ENCODE measurements at regions not wholly inside any gene's neighbourhood (a gene's known extent, or its start where the extent isn't known, plus 50 kb on each side); places are given as distances from the start of the nearest gene placed in this dataset.

- H3K4me3 ChIP-seq (ENCODE audit: low read depth, low read length): no peak overlapping the region
- no peak for DNase-seq
- no peaks in the 10 kb centered on the region for H3K9me3 ChIP-seq
- H3K27me3 ChIP-seq: no peaks in the 10 kb centered on the region
- no peaks in the 10 kb centered on the region for H3K36me3 ChIP-seq
- TF ChIP-seq, protein P1, sequence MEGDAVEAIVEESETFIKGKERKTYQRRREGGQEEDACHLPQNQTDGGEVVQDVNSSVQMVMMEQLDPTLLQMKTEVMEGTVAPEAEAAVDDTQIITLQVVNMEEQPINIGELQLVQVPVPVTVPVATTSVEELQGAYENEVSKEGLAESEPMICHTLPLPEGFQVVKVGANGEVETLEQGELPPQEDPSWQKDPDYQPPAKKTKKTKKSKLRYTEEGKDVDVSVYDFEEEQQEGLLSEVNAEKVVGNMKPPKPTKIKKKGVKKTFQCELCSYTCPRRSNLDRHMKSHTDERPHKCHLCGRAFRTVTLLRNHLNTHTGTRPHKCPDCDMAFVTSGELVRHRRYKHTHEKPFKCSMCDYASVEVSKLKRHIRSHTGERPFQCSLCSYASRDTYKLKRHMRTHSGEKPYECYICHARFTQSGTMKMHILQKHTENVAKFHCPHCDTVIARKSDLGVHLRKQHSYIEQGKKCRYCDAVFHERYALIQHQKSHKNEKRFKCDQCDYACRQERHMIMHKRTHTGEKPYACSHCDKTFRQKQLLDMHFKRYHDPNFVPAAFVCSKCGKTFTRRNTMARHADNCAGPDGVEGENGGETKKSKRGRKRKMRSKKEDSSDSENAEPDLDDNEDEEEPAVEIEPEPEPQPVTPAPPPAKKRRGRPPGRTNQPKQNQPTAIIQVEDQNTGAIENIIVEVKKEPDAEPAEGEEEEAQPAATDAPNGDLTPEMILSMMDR (IDR thresholded peaks at IDR 0.05; ENCODE audit: low read depth, low read length): peak; percentile 28
- H3K4me1 ChIP-seq: no peaks in the 10 kb centered on the region
Measured at GRCh38 chr4:45944000-45944399, 179.9 kb downstream of the GABRG1 start.

GRCh38 chr4:45939056-45939455 is 184.8 kb downstream of the GABRG1 start:
- no peak overlapping the region for H3K4me3 ChIP-seq (ENCODE audit: low read depth, low read length)
- TF ChIP-seq, protein P1 (IDR thresholded peaks at IDR 0.05; ENCODE audit: low read depth, low read length): no peak
- no peaks in the 10 kb centered on the region for H3K36me3 ChIP-seq
- no peaks in the 10 kb centered on the region for H3K9me3 ChIP-seq
- H3K27me3 ChIP-seq: no peaks in the 10 kb centered on the region
- DNase-seq: no peak
- no peaks in the 10 kb centered on the region for H3K4me1 ChIP-seq

DNA sequence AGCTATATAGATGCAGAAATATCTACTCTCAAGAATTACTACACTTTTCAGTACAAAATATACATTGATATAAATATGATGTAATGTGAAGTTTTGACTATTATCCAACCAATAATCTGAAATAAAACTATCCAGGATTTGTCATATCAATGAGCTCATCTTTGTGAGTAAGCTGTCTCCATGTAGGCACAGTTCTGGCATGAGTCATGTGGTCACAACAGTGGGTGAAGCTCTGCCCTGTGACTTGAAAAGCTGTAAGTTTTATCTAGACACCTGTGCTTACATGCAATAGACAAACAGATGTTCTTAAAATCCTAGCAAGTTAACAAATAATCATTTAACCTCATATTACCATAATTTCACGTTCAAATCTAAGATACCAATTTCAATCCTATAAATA is 192.7 kb downstream of the GABRG1 start:
- Histone ChIP-seq H3K36me3 (no peaks in the 10 kb centered on the region), H3K4me1 (no peaks in the 10 kb centered on the region), H3K9me3 (no peaks in the 10 kb centered on the region), H3K27me3 (no peaks in the 10 kb centered on the region), H3K4me3 (ENCODE audit: low read depth, low read length) (no peak overlapping the region)
- TF ChIP-seq, protein P1 (IDR thresholded peaks at IDR 0.05; ENCODE audit: low read depth, low read length): no peak
- no peak for DNase-seq

GRCh38 chr4:45927641-45928040 is 196.2 kb downstream of the GABRG1 start:
- no peaks in the 10 kb centered on the region for H3K27me3 ChIP-seq
- H3K9me3 ChIP-seq: no peaks in the 10 kb centered on the region
- H3K4me3 ChIP-seq (ENCODE audit: low read depth, low read length): no peak overlapping the region
- no peaks in the 10 kb centered on the region for H3K4me1 ChIP-seq
- no peak for DNase-seq
- TF ChIP-seq, protein P1 (IDR thresholded peaks at IDR 0.05; ENCODE audit: low read depth, low read length): no peak
- H3K36me3 ChIP-seq: no peaks in the 10 kb centered on the region

- no peaks in the 10 kb centered on the region for H3K9me3 ChIP-seq
- no peaks in the 10 kb centered on the region for H3K27me3 ChIP-seq
- TF ChIP-seq, protein P1 (IDR thresholded peaks at IDR 0.05; ENCODE audit: low read depth, low read length): no peak
- DNase-seq: no peak
- H3K4me3 ChIP-seq (ENCODE audit: low read depth, low read length): no peak overlapping the region
- no peaks in the 10 kb centered on the region for H3K36me3 ChIP-seq
- no peaks in the 10 kb centered on the region for H3K4me1 ChIP-seq
Measured at GRCh38 chr4:45925809-45926208, 198.0 kb downstream of the GABRG1 start.

DNA sequence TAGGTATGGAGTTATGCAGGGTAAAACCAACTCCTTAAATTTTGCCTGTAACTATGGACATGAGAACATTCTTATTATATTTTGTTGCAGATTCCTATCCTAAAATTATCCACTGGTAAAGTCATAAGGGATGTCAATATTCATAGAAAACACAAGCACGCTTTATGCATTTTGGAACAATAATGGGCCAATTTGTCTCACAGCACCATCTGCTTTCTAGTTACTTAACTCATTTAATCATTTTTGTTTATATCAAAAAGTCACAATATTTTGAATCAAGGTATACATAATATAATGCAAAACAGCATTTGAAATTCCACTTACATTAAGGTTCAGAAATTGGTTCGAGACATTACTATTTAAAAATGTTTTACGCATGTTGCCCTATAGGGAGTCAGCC is 203.0 kb downstream of the GABRG1 start:
- Histone ChIP-seq H3K27me3 (no peaks in the 10 kb centered on the region), H3K36me3 (no peaks in the 10 kb centered on the region), H3K4me1 (no peaks in the 10 kb centered on the region), H3K4me3 (ENCODE audit: low read depth, low read length) (no peak overlapping the region), H3K9me3 (no peaks in the 10 kb centered on the region)
- TF ChIP-seq, protein P1 (IDR thresholded peaks at IDR 0.05; ENCODE audit: low read depth, low read length): no peak
- DNase-seq: no peak
